GM23338 (cell line): ENCODE measurements at regions not wholly inside any gene's neighbourhood (a gene's known extent, or its start where the extent isn't known, plus 50 kb on each side); places are given as distances from the start of the nearest gene placed in this dataset.

Experiments
- ATAC-seq: fragments of 200-7000 bp; cut with Tn5 transposase; 3 replicates; pipeline ENCODE4 v1.9.1; 2020
- DNase-seq: peaks from one replicate; pipeline ENCODE4 v3.0.0-alpha.2; 2015; ENCODE audit warnings: low spot score
- H2AFZ ChIP-seq: fragments of 200-600 bp; sonication (generic); 2 replicates; pipeline ENCODE4 v1.8.0; 2016; ENCODE audit warnings: antibody characterized with exemption, mild to moderate bottlenecking, moderate library complexity
- H3F3A ChIP-seq: fragments of 200-600 bp; sonication (generic); replicated peaks from 2 replicates; pipeline ENCODE4 v1.8.0; 2017; ENCODE audit warnings: antibody characterized with exemption, mixed run types, low read depth
- H3K27ac ChIP-seq: fragments of 200-600 bp; sonication (generic); 2 replicates; pipeline ENCODE4 v1.6.1; 2016; ENCODE audit warnings: low read depth
- H3K27me3 ChIP-seq: fragments of 200-600 bp; sonication (generic); 2 replicates; pipeline ENCODE4 v1.8.0; 2016; ENCODE audit warnings: mild to moderate bottlenecking, mixed run types, moderate library complexity; ENCODE audit not compliant: insufficient read depth
- H3K36me3 ChIP-seq: fragments of 200-600 bp; sonication (generic); 2 replicates; pipeline ENCODE4 v1.8.0; 2016; ENCODE audit warnings: mild to moderate bottlenecking; ENCODE audit not compliant: insufficient read depth
- H3K4me1 ChIP-seq: fragments of 200-600 bp; sonication (generic); 2 replicates; pipeline ENCODE4 v1.8.0; 2016; ENCODE audit warnings: mild to moderate bottlenecking, moderate library complexity; ENCODE audit not compliant: insufficient read depth
- H3K4me2 ChIP-seq: fragments of 200-600 bp; sonication (generic); 2 replicates; pipeline ENCODE4 v1.7.1; 2017; ENCODE audit warnings: mixed run types
- H3K4me3 ChIP-seq: fragments of 200-600 bp; sonication (generic); 2 replicates; pipeline ENCODE4 v1.6.1; 2016; ENCODE audit warnings: mixed run types
- H3K79me2 ChIP-seq: fragments of 200-600 bp; sonication (generic); replicated peaks from 2 replicates; pipeline ENCODE4 v1.8.0; 2017; ENCODE audit warnings: mild to moderate bottlenecking; ENCODE audit not compliant: insufficient read depth
- H3K9me2 ChIP-seq: fragments of 200-600 bp; sonication (generic); 2 replicates; pipeline ENCODE4 v1.8.0; 2017; ENCODE audit not compliant: insufficient read depth
- H4K20me1 ChIP-seq: fragments of 200-600 bp; sonication (generic); replicated peaks from 2 replicates; pipeline ENCODE4 v1.8.0; 2017; ENCODE audit warnings: mild to moderate bottlenecking; ENCODE audit not compliant: insufficient read depth
- H3K27ac Mint-ChIP-seq: 2 replicates; pipeline ENCODE4 v1.8.0; 2020; ENCODE audit warnings: inconsistent platforms, mild to moderate bottlenecking, moderate library complexity, mixed read lengths
- H3K27me3 Mint-ChIP-seq: 3 replicates; pipeline ENCODE4 v1.8.0; 2022; ENCODE audit warnings: low read depth, mild to moderate bottlenecking, moderate library complexity, mixed read lengths, inconsistent platforms; ENCODE audit not compliant: insufficient read depth, poor library complexity
- H3K36me3 Mint-ChIP-seq: 3 replicates; pipeline ENCODE4 v1.8.0; 2021; ENCODE audit warnings: low read depth, mild to moderate bottlenecking, inconsistent platforms, moderate library complexity, mixed read lengths
- H3K4me1 Mint-ChIP-seq: 3 replicates; pipeline ENCODE4 v1.8.0; 2020; ENCODE audit warnings: mild to moderate bottlenecking, inconsistent platforms, mixed read lengths
- H3K4me3 Mint-ChIP-seq: 3 replicates; pipeline ENCODE4 v1.8.0; 2021; ENCODE audit warnings: moderate library complexity, mild to moderate bottlenecking, inconsistent platforms, mixed read lengths
- H3K9me3 Mint-ChIP-seq: 3 replicates; pipeline ENCODE4 v1.8.0; 2020; ENCODE audit warnings: moderate library complexity, mild to moderate bottlenecking, inconsistent platforms, mixed read lengths
- CREB1 ChIP-seq: fragments of 250-450 bp; sonication (Bioruptor Pico); IDR thresholded peaks from 2 replicates; pipeline ENCODE4 v1.5.0; 2020; ENCODE audit warnings: low read depth, mild to moderate bottlenecking, moderate library complexity
- CTCF ChIP-seq, 2 experiments: fragments of 200-600 bp in 1 of 2; sonication (generic) in 1 of 2; conservative IDR thresholded peaks; 2 replicates each; pipeline versions ENCODE4 v1.5.1 to v1.6.1; 2016 to 2017; ENCODE audit warnings: antibody characterized with exemption in 2 of 2, low read depth in 2 of 2, mild to moderate bottlenecking in 2 of 2, moderate library complexity in 1 of 2
- ETS1 ChIP-seq: IDR thresholded peaks from 2 replicates; pipeline ENCODE4 v1.6.1; 2016; ENCODE audit warnings: antibody characterized with exemption
- EZH2 ChIP-seq: fragments of 200-600 bp; sonication (generic); IDR thresholded peaks from one replicate; pipeline ENCODE4 v1.8.0; 2017; ENCODE audit warnings: antibody characterized with exemption, mild to moderate bottlenecking, low read depth; ENCODE audit not compliant: unreplicated experiment
- JUNB ChIP-seq: IDR thresholded peaks from one replicate; pipeline ENCODE4 v1.6.1; 2016; ENCODE audit warnings: antibody characterized with exemption; ENCODE audit not compliant: unreplicated experiment
- REST ChIP-seq: IDR thresholded peaks from one replicate; pipeline ENCODE4 v1.6.1; 2018; ENCODE audit warnings: antibody characterized with exemption; ENCODE audit not compliant: unreplicated experiment
- ZNF114 ChIP-seq: fragments of 250-450 bp; sonication (Bioruptor Pico); IDR thresholded peaks from 2 replicates; pipeline ENCODE4 v1.5.0; 2020; ENCODE audit warnings: mild to moderate bottlenecking, moderate library complexity
- ZNF462 ChIP-seq: fragments of 250-450 bp; sonication (Bioruptor Pico); IDR thresholded peaks from 2 replicates; pipeline ENCODE4 v1.5.0; 2020; ENCODE audit warnings: mild to moderate bottlenecking, moderate library complexity

- no peaks in the 10 kb centered on the region for H3F3A ChIP-seq
- H3K27ac ChIP-seq: no peak overlapping the region
- TF ChIP-seq JUNB (no peak), ZNF462 (CRISPR knock-in tag) (no peak), REST (no peak), CTCF (conservative IDR thresholded peaks at IDR 0.05; ENCODE audit: low read depth in 2 of 2) (no peak), ZNF114 (CRISPR knock-in tag) (no peak), CREB1 (no peak), ETS1 (no peak), EZH2 (no peak)
- H3K27me3 Mint-ChIP-seq: no peaks in the 10 kb centered on the region
- no peaks in the 10 kb centered on the region for H4K20me1 ChIP-seq
- H3K9me2 ChIP-seq: peaks cover 15% of the 10 kb centered on the region; the same call in 1 of the 2 replicates
- no peaks in the 10 kb centered on the region for H3K27me3 ChIP-seq
- H3K4me3 Mint-ChIP-seq: no peak overlapping the region
- H3K36me3 Mint-ChIP-seq: no peaks in the 10 kb centered on the region
- peaks cover 6% of the 10 kb centered on the region for H3K4me1 Mint-ChIP-seq
- H2AFZ ChIP-seq: peak overlapping the region; percentile 48; the same call in 1 of the 2 replicates
- ATAC-seq (no peak), DNase-seq (no peak)
- no peak overlapping the region for H3K4me3 ChIP-seq
- peaks cover 4% of the 10 kb centered on the region; the same call in 1 of the 2 replicates for H3K4me1 ChIP-seq
- no peak overlapping the region for H3K4me2 ChIP-seq
- no peaks in the 10 kb centered on the region for H3K79me2 ChIP-seq
- no peaks in the 10 kb centered on the region for H3K36me3 ChIP-seq
- no peak overlapping the region for H3K27ac Mint-ChIP-seq
- H3K9me3 Mint-ChIP-seq: no peaks in the 10 kb centered on the region
Observed at GRCh38 chr2:12070153-12070552, 323.7 kb downstream of the LPIN1 start.
